H1 (cell line): ENCODE measurements at regions not wholly inside any gene's neighbourhood (a gene's known extent, or its start where the extent isn't known, plus 50 kb on each side); places are given as distances from the start of the nearest gene placed in this dataset.

ENCODE experiments used
- CTCF ChIA-PET: fragments of 300-600 bp; sonication (Branson Sonifier 250); formaldehyde crosslinking; loops from one replicate; lab custom pipeline; 2021; ENCODE audit not compliant: partially characterized antibody; lab: Charles Lee
- POLR2A ChIA-PET: fragments of 300-600 bp; sonication (Branson Sonifier 250); formaldehyde crosslinking; loops from one replicate; lab custom pipeline; 2021; ENCODE audit warnings: inconsistent platforms; ENCODE audit not compliant: partially characterized antibody; lab: Charles Lee
- DNase-seq, 2 experiments: peaks; one replicate each; pipeline versions ENCODE4 v3.0.0 to v3.0.0-alpha.2; 2010 to 2022; ENCODE audit warnings: low spot score in 2 of 2, low read depth in 1 of 2, mixed read lengths in 1 of 2
- FAIRE-seq: peaks from 2 replicates; lab custom pipeline; 2011; peaks lifted over from hg19 to GRCh38; lab: Jason Lieb, UNC
- H2AFZ ChIP-seq: 2 replicates; pipeline ENCODE4 v1.8.1; 2012; ENCODE audit warnings: low read length, inconsistent platforms
- H2AK5ac ChIP-seq: 2 replicates; pipeline ENCODE4 v1.6.1; 2013; ENCODE audit warnings: low read depth, low read length
- H2BK120ac ChIP-seq: replicated peaks from 2 replicates; pipeline ENCODE3; 2013; ENCODE audit warnings: low read depth, low read length, inconsistent platforms
- H2BK12ac ChIP-seq: 2 replicates; pipeline ENCODE4 v1.6.1; 2013; ENCODE audit warnings: low read depth, low read length
- H2BK15ac ChIP-seq: 2 replicates; pipeline ENCODE4 v1.6.1; 2013; ENCODE audit warnings: low read length
- H2BK20ac ChIP-seq: 2 replicates; pipeline ENCODE4 v1.6.1; 2013; ENCODE audit warnings: low read length
- H2BK5ac ChIP-seq: 2 replicates; pipeline ENCODE4 v1.6.1; 2013; ENCODE audit warnings: low read depth, low read length
- H3K14ac ChIP-seq: 2 replicates; pipeline ENCODE4 v1.6.1; 2013; ENCODE audit warnings: inconsistent platforms; ENCODE audit not compliant: insufficient read length
- H3K18ac ChIP-seq: 2 replicates; pipeline ENCODE4 v1.6.1; 2013; ENCODE audit warnings: low read length; ENCODE audit errors: extremely low read depth
- H3K23ac ChIP-seq: 2 replicates; pipeline ENCODE4 v1.6.1; 2013; ENCODE audit warnings: inconsistent platforms; ENCODE audit not compliant: insufficient read length
- H3K23me2 ChIP-seq: 2 replicates; pipeline ENCODE4 v1.6.1; 2013; ENCODE audit warnings: low read depth, low read length
- H3K27ac ChIP-seq: 2 replicates; pipeline ENCODE4 v1.6.1; 2011; ENCODE audit warnings: low read depth, low read length, inconsistent platforms
- H3K27me3 ChIP-seq, 4 experiments: replicated peaks in 1 of 4; 1 replicate in 1 of 4; 2 replicates in 3 of 4; pipeline versions ENCODE4 v1.6.1 to v1.8.1; 2011 to 2013; ENCODE audit warnings: low read length in 3 of 4, mild to moderate bottlenecking in 3 of 4, inconsistent platforms in 2 of 4, mixed read lengths in 2 of 4, moderate library complexity in 1 of 4; ENCODE audit not compliant: control insufficient read depth in 3 of 4, insufficient read depth in 3 of 4; ENCODE audit errors: extremely low read depth in 1 of 4
- H3K36me3 ChIP-seq, 4 experiments: 2 replicates each; pipeline versions ENCODE4 v1.6.1 to v1.8.1; 2011 to 2013; ENCODE audit warnings: mild to moderate bottlenecking in 4 of 4, low read length in 3 of 4, moderate library complexity in 2 of 4, control low read depth in 1 of 4, inconsistent platforms in 1 of 4; ENCODE audit not compliant: insufficient read depth in 4 of 4, control insufficient read depth in 2 of 4
- H3K4ac ChIP-seq: replicated peaks from 2 replicates; pipeline ENCODE3; 2013; ENCODE audit warnings: low read length, low read depth, mixed read lengths, inconsistent platforms; ENCODE audit not compliant: insufficient read length
- H3K4me1 ChIP-seq, 4 experiments: replicated peaks in 1 of 4; 1 replicate in 1 of 4; 2 replicates in 3 of 4; pipeline versions ENCODE4 v1.6.1 to v1.8.1; 2011 to 2013; ENCODE audit warnings: low read length in 3 of 4, inconsistent platforms in 2 of 4, mixed read lengths in 1 of 4; ENCODE audit not compliant: insufficient read depth in 4 of 4, control insufficient read depth in 3 of 4
- H3K4me2 ChIP-seq, 2 experiments: 2 replicates each; pipeline versions ENCODE4 v1.6.1 to v1.8.1; 2011 to 2013; ENCODE audit warnings: low read depth in 2 of 2, low read length in 2 of 2, control low read depth in 1 of 2, inconsistent platforms in 1 of 2, mild to moderate bottlenecking in 1 of 2; ENCODE audit not compliant: insufficient read depth in 1 of 2
- H3K4me3 ChIP-seq, 4 experiments: fragments of 200-600, 300-600 bp in 1 of 4; sonication (generic), shearing (Covaris generic), sonication (Bioruptor Twin) in 1 of 4; 2 replicates each; pipeline versions ENCODE4 v1.5.1 to v1.8.1; 2011 to 2016; ENCODE audit warnings: low read length in 4 of 4, low read depth in 3 of 4, control low read depth in 2 of 4, inconsistent platforms in 2 of 4, mild to moderate bottlenecking in 2 of 4, mixed read lengths in 1 of 4, moderate library complexity in 1 of 4; ENCODE audit not compliant: insufficient read depth in 2 of 4; ENCODE audit errors: extremely low read depth in 1 of 4
- H3K56ac ChIP-seq: replicated peaks from 2 replicates; pipeline ENCODE3; 2013; ENCODE audit warnings: low read depth, mild to moderate bottlenecking, mixed read lengths, low read length, inconsistent platforms; ENCODE audit not compliant: insufficient read length
- H3K79me1 ChIP-seq: 2 replicates; pipeline ENCODE4 v1.6.1; 2013; ENCODE audit warnings: low read depth, low read length, control low read depth
- H3K79me2 ChIP-seq, 2 experiments: 2 replicates each; pipeline versions ENCODE4 v1.6.1 to v1.8.1; 2012 to 2013; ENCODE audit warnings: low read length in 2 of 2, mild to moderate bottlenecking in 2 of 2, inconsistent platforms in 1 of 2; ENCODE audit not compliant: insufficient read depth in 2 of 2, control insufficient read depth in 1 of 2
- H3K9ac ChIP-seq, 4 experiments: replicated peaks in 1 of 4; 1 replicate in 1 of 4; 2 replicates in 3 of 4; pipeline versions ENCODE4 v1.6.1 to v1.8.1; 2011 to 2013; ENCODE audit warnings: low read depth in 3 of 4, low read length in 3 of 4, control low read depth in 2 of 4, mild to moderate bottlenecking in 2 of 4, moderate library complexity in 2 of 4, inconsistent platforms in 1 of 4; ENCODE audit errors: extremely low read depth in 1 of 4
- H3K9me3 ChIP-seq, 2 experiments: 2 replicates each; pipeline versions ENCODE4 v1.6.1 to v1.8.1; 2012 to 2013; ENCODE audit warnings: mild to moderate bottlenecking in 2 of 2, moderate library complexity in 2 of 2, control low read depth in 1 of 2, inconsistent platforms in 1 of 2, low read depth in 1 of 2, low read length in 1 of 2, mixed read lengths in 1 of 2; ENCODE audit not compliant: insufficient read depth in 2 of 2
- H4K20me1 ChIP-seq, 2 experiments: replicated peaks in 1 of 2; 2 replicates each; pipeline versions ENCODE3 to v1.8.1; 2011 to 2013; ENCODE audit warnings: inconsistent platforms in 2 of 2, low read length in 2 of 2, mild to moderate bottlenecking in 1 of 2; ENCODE audit not compliant: insufficient read depth in 2 of 2, control insufficient read depth in 1 of 2
- H4K5ac ChIP-seq: 2 replicates; pipeline ENCODE4 v1.6.1; 2013; ENCODE audit warnings: low read length, low read depth, mixed read lengths, inconsistent platforms; ENCODE audit not compliant: insufficient read length
- H4K8ac ChIP-seq: 2 replicates; pipeline ENCODE4 v1.8.0; 2013; ENCODE audit warnings: mild to moderate bottlenecking, moderate library complexity, low read length, inconsistent platforms; ENCODE audit not compliant: insufficient read depth; ENCODE audit errors: extremely low read depth
- H4K91ac ChIP-seq: replicated peaks from 2 replicates; pipeline ENCODE3; 2013; ENCODE audit warnings: low read length, mixed read lengths, inconsistent platforms; ENCODE audit not compliant: insufficient read length
- BRCA1 ChIP-seq: IDR thresholded peaks from 2 replicates; pipeline ENCODE4 v1.6.1; 2012; ENCODE audit warnings: low read depth, low read length, improper control_type of control experiment
- CREB1 ChIP-seq: IDR thresholded peaks from 2 replicates; pipeline ENCODE4 v1.6.1; 2012; ENCODE audit warnings: inconsistent platforms
- HDAC2 ChIP-seq, 2 experiments: fragments of 300-600 bp in 1 of 2; sonication (generic) in 1 of 2; IDR thresholded peaks; 2 replicates each; pipeline ENCODE4 v1.6.1; 2011 to 2012; ENCODE audit warnings: low read depth in 2 of 2, low read length in 2 of 2, mild to moderate bottlenecking in 2 of 2, moderate library complexity in 2 of 2, borderline replicate concordance in 1 of 2, inconsistent platforms in 1 of 2
- JUND ChIP-seq: IDR thresholded peaks from 2 replicates; pipeline ENCODE4 v1.6.1; 2011; ENCODE audit warnings: mild to moderate bottlenecking, improper control_type of control experiment, low read length
- KDM1A ChIP-seq: fragments of 200-600, 300-600 bp; sonication (generic); IDR thresholded peaks from 2 replicates; pipeline ENCODE4 v1.7.1; 2016; ENCODE audit warnings: mild to moderate bottlenecking, low read length, borderline replicate concordance
- KDM5A ChIP-seq: fragments of 200-600 bp; IDR thresholded peaks from 2 replicates; pipeline ENCODE4 v1.7.1; 2012; ENCODE audit warnings: mild to moderate bottlenecking, low read length, inconsistent platforms, mixed read lengths
- NANOG ChIP-seq: IDR thresholded peaks from 2 replicates; pipeline ENCODE4 v1.6.1; 2011; ENCODE audit warnings: low read length, low read depth, mild to moderate bottlenecking, inconsistent platforms; ENCODE audit not compliant: insufficient read depth, poor library complexity, severe bottlenecking
- PHF8 ChIP-seq: fragments of 200-600 bp; sonication (generic); conservative IDR thresholded peaks from 2 replicates; pipeline ENCODE4 v1.7.1; 2012; ENCODE audit warnings: low read depth, mild to moderate bottlenecking, inconsistent platforms, low read length, moderate library complexity
- POLR2A ChIP-seq, 2 experiments: IDR thresholded peaks; 1 replicate in 1 of 2; 2 replicates in 1 of 2; pipeline ENCODE4 v1.6.1; 2011; ENCODE audit warnings: low read depth in 2 of 2, low read length in 2 of 2, mild to moderate bottlenecking in 2 of 2; ENCODE audit errors: control extremely low read depth in 1 of 2
- SAP30 ChIP-seq: fragments of 300-600 bp; sonication (generic); IDR thresholded peaks from 2 replicates; pipeline ENCODE4 v1.7.1; 2012; ENCODE audit warnings: low read length, moderate library complexity, mild to moderate bottlenecking, inconsistent platforms; ENCODE audit not compliant: insufficient read depth, insufficient replicate concordance
- TEAD4 ChIP-seq: IDR thresholded peaks from 2 replicates; pipeline ENCODE4 v1.6.1; 2012; ENCODE audit warnings: low read depth, low read length, inconsistent platforms, mixed read lengths
- WGBS, 2 experiments: shearing (Covaris generic) in 1 of 2; methylation state at CpG; one replicate each; pipeline versions ENCODE4 v1.1.6 to v1.1.7; 2013 to 2015; ENCODE audit warnings: low lambda C conversion rate in 2 of 2, mixed read lengths in 2 of 2, inconsistent platforms in 1 of 2, low coverage in 1 of 2, missing lambda C conversion rate in 1 of 2; ENCODE audit not compliant: insufficient replicate concordance in 2 of 2, insufficient coverage in 1 of 2, insufficient read length in 1 of 2; ENCODE audit errors: extremely low coverage in 1 of 2, missing lambda C conversion rate in 1 of 2; 5-methylcytosine and 5-hydroxymethylcytosine counted together
- TF ChIP-seq, protein P1 (sequence below): IDR thresholded peaks from 2 replicates; pipeline ENCODE4 v1.6.1; 2012; ENCODE audit warnings: inconsistent platforms

DNA sequence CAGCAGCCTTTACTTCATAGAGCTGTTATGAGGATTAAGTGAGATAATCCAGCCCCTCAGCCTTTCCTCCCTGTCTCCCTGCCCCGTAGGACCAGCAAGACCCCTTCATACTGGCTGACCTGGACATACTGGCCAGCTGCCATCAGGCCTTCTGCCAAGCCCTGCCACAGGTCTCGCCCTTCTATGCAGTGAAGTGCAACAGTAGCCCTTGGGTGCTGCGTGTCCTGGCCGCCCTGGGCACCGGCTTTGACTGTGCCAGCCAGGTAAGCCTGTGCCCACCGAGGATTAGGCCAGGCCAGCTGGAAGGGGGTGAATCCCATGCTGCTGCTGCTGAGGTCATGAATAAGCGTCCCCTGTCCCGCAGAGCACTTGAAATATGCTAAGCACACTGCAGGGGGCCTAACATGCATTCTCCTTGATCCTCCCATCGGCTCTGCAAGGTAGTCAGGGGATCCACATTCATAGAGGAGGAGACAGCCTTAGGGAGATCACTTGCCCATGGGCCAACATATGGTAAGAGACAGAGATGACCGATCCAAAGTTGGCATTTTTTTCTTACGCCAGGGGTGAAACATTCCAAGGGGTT, 73.3 kb upstream of the TINAGL1 start:
- no peaks in the 10 kb centered on the region for H3K9me3 ChIP-seq
- WGBS, 2 experiments: 57% methylated on average over 11 of the region's 11 CpGs; no CpG with 5 or more reads in 1 of the 2 experiments
- H3K4me2 ChIP-seq: peak overlapping the region; percentile 18 to 32; a peak in 3 of 4 replicates
- H2AFZ ChIP-seq: no peak overlapping the region
- 0 out of 2 replicates have a peak overlapping the region, but pooled peaks have one; percentile 13 for H2AK5ac ChIP-seq
- no peaks in the 10 kb centered on the region for H3K79me2 ChIP-seq
- H2BK12ac ChIP-seq: peak overlapping the region; percentile 88; the same call in 1 of the 2 replicates
- H3K4ac ChIP-seq: no peak overlapping the region
- H4K91ac ChIP-seq: no peak overlapping the region
- peak overlapping the region; percentile 56; the same call in 1 of the 2 replicates for H2BK20ac ChIP-seq
- peak overlapping the region; percentile 40; the same call in 1 of the 2 replicates for H2BK15ac ChIP-seq
- H3K4me1 ChIP-seq: peaks cover 4 to 16% (median 13%) of the 10 kb centered on the region in 4 experiments
- DNase-seq (peak; percentile 27 to 66), FAIRE-seq (no peak)
- peak overlapping the region; percentile 38; the same call in 1 of the 2 replicates for H2BK5ac ChIP-seq
- POLR2A ChIA-PET: no interaction called here
- no peak overlapping the region for H3K23ac ChIP-seq
- CTCF ChIA-PET: interaction anchor here (0.6 to 3.1 kb wide), 2 partner anchors 15 to 38 kb away, joined by 5 to 16 read pairs; no protein-coding TSS in a partner anchor
- H4K8ac ChIP-seq: no peak overlapping the region
- no peaks in the 10 kb centered on the region for H3K79me1 ChIP-seq
- H3K27ac ChIP-seq: no peak overlapping the region
- H2BK120ac ChIP-seq: no peak overlapping the region
- no peaks in the 10 kb centered on the region for H4K20me1 ChIP-seq
- peak overlapping the region; percentile 66; the same call in 1 of the 2 replicates for H3K18ac ChIP-seq
- no peak overlapping the region for H4K5ac ChIP-seq
- no peak overlapping the region for H3K14ac ChIP-seq
- H3K36me3 ChIP-seq: no peaks in the 10 kb centered on the region
- H3K27me3 ChIP-seq: no peaks in the 10 kb centered on the region
- no peak overlapping the region for H3K56ac ChIP-seq
- H3K4me3 ChIP-seq: peak overlapping the region in 1 of 4 experiments; percentile 9; a peak in 1 of 8 replicates
- no peaks in the 10 kb centered on the region for H3K23me2 ChIP-seq
- H3K9ac ChIP-seq: no peak overlapping the region
- TF ChIP-seq POLR2A (IDR thresholded peaks at IDR 0.05; ENCODE audit: control extremely low read depth in 1 of 2, low read depth in 2 of 2, low read length in 2 of 2) (no peak), JUND (no peak), KDM5A (no peak), KDM1A (peak; percentile 0; the same call in 1 of the 2 replicates), SAP30 (no peak), PHF8 (no peak), HDAC2 (IDR thresholded peaks at IDR 0.05; ENCODE audit: borderline replicate concordance in 1 of 2, low read depth in 2 of 2, low read length in 2 of 2) (0 out of 4 replicates have a peak, but pooled peaks of 1 of the 2 experiments have one; percentile 57), NANOG (peak; percentile 82), TEAD4 (peak; percentile 67; the same call in 1 of the 2 replicates), BRCA1 (no peak), CREB1 (peak; percentile 85)
- TF ChIP-seq, protein P1, sequence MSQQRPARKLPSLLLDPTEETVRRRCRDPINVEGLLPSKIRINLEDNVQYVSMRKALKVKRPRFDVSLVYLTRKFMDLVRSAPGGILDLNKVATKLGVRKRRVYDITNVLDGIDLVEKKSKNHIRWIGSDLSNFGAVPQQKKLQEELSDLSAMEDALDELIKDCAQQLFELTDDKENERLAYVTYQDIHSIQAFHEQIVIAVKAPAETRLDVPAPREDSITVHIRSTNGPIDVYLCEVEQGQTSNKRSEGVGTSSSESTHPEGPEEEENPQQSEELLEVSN: no peak
